GM23248 (cell line): ENCODE measurements at regions not wholly inside any gene's neighbourhood (a gene's known extent, or its start where the extent isn't known, plus 50 kb on each side); places are given as distances from the start of the nearest gene placed in this dataset.

Experiments used
- DNase-seq: peaks from one replicate; pipeline ENCODE4 v3.0.0-alpha.2; 2015
- H2AFZ ChIP-seq: fragments of 200-600 bp; sonication (generic); 2 replicates; pipeline ENCODE4 v1.6.1; 2016; ENCODE audit warnings: antibody characterized with exemption
- H3F3A ChIP-seq: fragments of 200-600 bp; sonication (generic); 2 replicates; pipeline ENCODE4 v1.6.1; 2016; ENCODE audit warnings: mild to moderate bottlenecking, antibody characterized with exemption, mixed run types; ENCODE audit not compliant: insufficient read depth
- H3K27ac ChIP-seq: fragments of 200-600 bp; sonication (generic); 2 replicates; pipeline ENCODE4 v1.5.1; 2016; ENCODE audit warnings: mild to moderate bottlenecking
- H3K27me3 ChIP-seq: fragments of 200-600 bp; sonication (generic); replicated peaks from 2 replicates; pipeline ENCODE4 v1.6.1; 2016; ENCODE audit warnings: mild to moderate bottlenecking; ENCODE audit not compliant: insufficient read depth
- H3K36me3 ChIP-seq: fragments of 200-600 bp; sonication (generic); 2 replicates; pipeline ENCODE4 v1.6.1; 2016; ENCODE audit warnings: low read depth, mild to moderate bottlenecking
- H3K4me1 ChIP-seq: fragments of 200-600 bp; sonication (generic); 2 replicates; pipeline ENCODE4 v1.6.1; 2016; ENCODE audit warnings: mild to moderate bottlenecking; ENCODE audit not compliant: insufficient read depth
- H3K4me2 ChIP-seq: fragments of 200-600 bp; sonication (generic); one replicate; pipeline ENCODE4 v1.6.1; 2016; ENCODE audit warnings: mild to moderate bottlenecking; ENCODE audit not compliant: unreplicated experiment
- H3K4me3 ChIP-seq: fragments of 200-600 bp; sonication (generic); 2 replicates; pipeline ENCODE4 v1.5.1; 2016; ENCODE audit warnings: mild to moderate bottlenecking
- H3K79me2 ChIP-seq: fragments of 200-600 bp; sonication (generic); 2 replicates; pipeline ENCODE4 v1.6.1; 2016; ENCODE audit warnings: mild to moderate bottlenecking; ENCODE audit not compliant: insufficient read depth
- H3K9ac ChIP-seq: fragments of 200-600 bp; sonication (generic); 2 replicates; pipeline ENCODE4 v1.6.1; 2016; ENCODE audit warnings: mild to moderate bottlenecking
- H3K9me2 ChIP-seq: fragments of 200-600 bp; sonication (generic); 2 replicates; pipeline ENCODE4 v1.6.1; 2016; ENCODE audit warnings: mixed run types, mild to moderate bottlenecking, moderate library complexity; ENCODE audit not compliant: insufficient read depth
- H3K9me3 ChIP-seq: fragments of 200-600 bp; sonication (generic); one replicate; pipeline ENCODE4 v1.6.1; 2017; ENCODE audit warnings: low read depth
- H4K20me1 ChIP-seq: fragments of 200-600 bp; sonication (generic); 2 replicates; pipeline ENCODE4 v1.6.0; 2016; ENCODE audit not compliant: insufficient read depth
- EZH2 ChIP-seq: fragments of 200-600 bp; sonication (generic); IDR thresholded peaks from 2 replicates; pipeline ENCODE4 v1.6.1; 2018; ENCODE audit warnings: antibody characterized with exemption, mild to moderate bottlenecking; ENCODE audit not compliant: insufficient read depth, poor library complexity, severe bottlenecking
- EZH2phosphoT487 ChIP-seq: fragments of 200-600 bp; sonication (generic); IDR thresholded peaks from 2 replicates; pipeline ENCODE4 v1.6.1; 2018; ENCODE audit warnings: antibody characterized with exemption, moderate library complexity, mild to moderate bottlenecking, low read depth; ENCODE audit not compliant: insufficient read depth
- WGBS, 2 experiments: methylation state at CpG; one replicate each; pipeline ENCODE4 v1.1.6; 2015 to 2017; ENCODE audit warnings: low lambda C conversion rate in 2 of 2, low coverage in 1 of 2; ENCODE audit errors: missing lambda C conversion rate in 2 of 2; 5-methylcytosine and 5-hydroxymethylcytosine counted together
- in situ Hi-C: fragments of 300-500 bp; cut with MboI; formaldehyde crosslinking; loops from 2 replicates; pipeline ENCODE4 v1.15.0; 2020

GRCh38 chr5:152634586-152634985 is 229.5 kb upstream of the NMUR2 start:
- no peaks in the 10 kb centered on the region for H3K79me2 ChIP-seq
- TF ChIP-seq EZH2phosphoT487 (no peak), EZH2 (no peak)
- no peak overlapping the region for H2AFZ ChIP-seq
- H3K4me1 ChIP-seq = no peaks in the 10 kb centered on the region
- no peak overlapping the region for H3K27ac ChIP-seq
- no peaks in the 10 kb centered on the region for H3K27me3 ChIP-seq
- H4K20me1 ChIP-seq = no peaks in the 10 kb centered on the region
- H3K9ac ChIP-seq = no peak overlapping the region
- H3F3A ChIP-seq = no peaks in the 10 kb centered on the region
- no peaks in the 10 kb centered on the region for H3K9me3 ChIP-seq
- DNase-seq = no peak
- no peaks in the 10 kb centered on the region for H3K36me3 ChIP-seq
- no peak overlapping the region for H3K4me3 ChIP-seq
- H3K9me2 ChIP-seq = no peaks in the 10 kb centered on the region
- no peak overlapping the region for H3K4me2 ChIP-seq
- in situ Hi-C loops = no loop called here

- in situ Hi-C loops = no loop called here
- no peak overlapping the region for H3K4me3 ChIP-seq
- no peaks in the 10 kb centered on the region for H3K36me3 ChIP-seq
- WGBS, 2 experiments = 2 to 4% methylated on average over 2 of the region's 2 CpGs
- H3K4me1 ChIP-seq = no peaks in the 10 kb centered on the region
- H3F3A ChIP-seq = no peaks in the 10 kb centered on the region
- no peak overlapping the region for H3K9ac ChIP-seq
- DNase-seq = no peak
- no peak overlapping the region for H2AFZ ChIP-seq
- H3K27me3 ChIP-seq = no peaks in the 10 kb centered on the region
- no peak for TF ChIP-seq EZH2
- no peak for TF ChIP-seq EZH2phosphoT487
- no peak overlapping the region for H3K4me2 ChIP-seq
- H3K9me3 ChIP-seq = no peaks in the 10 kb centered on the region
- no peak overlapping the region for H3K27ac ChIP-seq
- H4K20me1 ChIP-seq = no peaks in the 10 kb centered on the region
- no peaks in the 10 kb centered on the region for H3K79me2 ChIP-seq
- no peaks in the 10 kb centered on the region for H3K9me2 ChIP-seq
These were observed 234.0 kb upstream of the NMUR2 start for GRCh38 chr5:152638996-152639552.

GRCh38 chr5:152641970-152642805 is 237.1 kb upstream of the NMUR2 start:
- no peaks in the 10 kb centered on the region for H3F3A ChIP-seq
- H3K4me1 ChIP-seq = no peaks in the 10 kb centered on the region
- no peak overlapping the region for H3K27ac ChIP-seq
- H2AFZ ChIP-seq = no peak overlapping the region
- H3K9me3 ChIP-seq = no peaks in the 10 kb centered on the region
- H3K9me2 ChIP-seq = no peaks in the 10 kb centered on the region
- DNase-seq = no peak
- TF ChIP-seq EZH2phosphoT487 (no peak), EZH2 (no peak)
- H4K20me1 ChIP-seq = no peaks in the 10 kb centered on the region
- H3K79me2 ChIP-seq = no peaks in the 10 kb centered on the region
- no peak overlapping the region for H3K4me2 ChIP-seq
- no peaks in the 10 kb centered on the region for H3K36me3 ChIP-seq
- WGBS, 2 experiments = 36 to 37% methylated on average over 10 of the region's 10 CpGs
- no peak overlapping the region for H3K4me3 ChIP-seq
- in situ Hi-C loops = no loop called here
- H3K9ac ChIP-seq = no peak overlapping the region
- H3K27me3 ChIP-seq = no peaks in the 10 kb centered on the region

GRCh38 chr5:152642880-152643279 is 237.8 kb upstream of the NMUR2 start:
- TF ChIP-seq EZH2phosphoT487 = no peak
- no peak for TF ChIP-seq EZH2
- in situ Hi-C loops = no loop called here
- WGBS, 2 experiments = 75 to 84% methylated on average over 1 of the region's 1 CpG
- H3K9ac ChIP-seq = no peak overlapping the region
- DNase-seq = no peak
- no peak overlapping the region for H3K27ac ChIP-seq
- no peaks in the 10 kb centered on the region for H3F3A ChIP-seq
- no peaks in the 10 kb centered on the region for H4K20me1 ChIP-seq
- no peak overlapping the region for H2AFZ ChIP-seq
- H3K4me2 ChIP-seq = no peak overlapping the region
- no peaks in the 10 kb centered on the region for H3K9me3 ChIP-seq
- H3K4me3 ChIP-seq = no peak overlapping the region
- H3K4me1 ChIP-seq = no peaks in the 10 kb centered on the region
- H3K36me3 ChIP-seq = no peaks in the 10 kb centered on the region
- H3K9me2 ChIP-seq = no peaks in the 10 kb centered on the region
- H3K79me2 ChIP-seq = no peaks in the 10 kb centered on the region
- H3K27me3 ChIP-seq = no peaks in the 10 kb centered on the region
